ENCODE measurements at regions not wholly inside any gene's neighbourhood (a gene's known extent, or its start where the extent isn't known, plus 50 kb on each side); places are given as distances from the start of the nearest gene placed in this dataset.
"Not testable (repeated sequence)": the region's sequence is repeated elsewhere in the genome, so short reads cannot be mapped to it uniquely, and the experiment has no call there.

- no peak for DNase-seq
Observed at GRCh38 chr6:134666125-134666524, 283.8 kb downstream of the ALDH8A1 start.

GRCh38 chr6:134665029-134665723 lies 284.7 kb downstream of the ALDH8A1 start:
- no peak for DNase-seq

GRCh38 chr6:134663800-134664535 lies 285.9 kb downstream of the ALDH8A1 start:
- no peak for DNase-seq

- DNase-seq, result no peak
Observed at GRCh38 chr6:134663356-134663755, 286.5 kb downstream of the ALDH8A1 start.

- DNase-seq, result no peak
Observed at GRCh38 chr6:134662077-134662700, 287.7 kb downstream of the ALDH8A1 start.

GRCh38 chr6:134659885-134660284 lies 290.0 kb downstream of the ALDH8A1 start:
- not testable (repeated sequence) for DNase-seq

- DNase-seq, result no peak
Observed at GRCh38 chr6:134658596-134658995, 291.3 kb downstream of the ALDH8A1 start.

- DNase-seq, result no peak
Observed at GRCh38 chr6:134657751-134658527, 292.0 kb downstream of the ALDH8A1 start.

- DNase-seq, result no peak
Observed at GRCh38 chr6:134657343-134657742, 292.6 kb downstream of the ALDH8A1 start.

- DNase-seq, result no peak
Observed at GRCh38 chr6:134654751-134655150, 295.1 kb downstream of the ALDH8A1 start.

GRCh38 chr6:134651519-134651918 lies 298.4 kb downstream of the ALDH8A1 start:
- DNase-seq, result no peak

GRCh38 chr6:134647861-134648260 lies 302.0 kb downstream of the ALDH8A1 start:
- DNase-seq, result no peak

- DNase-seq, result no peak
Observed at GRCh38 chr6:134642819-134643218, 307.1 kb downstream of the ALDH8A1 start.

- DNase-seq, result no peak
Observed at GRCh38 chr6:134642279-134642678, 307.6 kb downstream of the ALDH8A1 start.

GRCh38 chr6:134640975-134641429 lies 308.9 kb downstream of the ALDH8A1 start:
- DNase-seq, result peak; percentile 80

- DNase-seq, result no peak
Observed at GRCh38 chr6:134640229-134640628, 309.7 kb downstream of the ALDH8A1 start.

GRCh38 chr6:134637847-134638437 lies 312.0 kb downstream of the ALDH8A1 start:
- no peak for DNase-seq

GRCh38 chr6:134637282-134637681 lies 312.6 kb downstream of the ALDH8A1 start:
- DNase-seq, result no peak

GRCh38 chr6:134636186-134636799 lies 313.6 kb downstream of the ALDH8A1 start:
- DNase-seq, result peak; percentile 21

GRCh38 chr6:134634966-134635365 lies 314.9 kb downstream of the ALDH8A1 start:
- no peak for DNase-seq

- no peak for DNase-seq
Observed at GRCh38 chr6:134634466-134634865, 315.4 kb downstream of the ALDH8A1 start.

All from activated CD8-positive, alpha-beta memory T cell treated with anti-CD3 and anti-CD28 coated beads, Interleukin-2, amount 50 U/mL, for 4 hours (primary cell).